ENCODE measurements at regions not wholly inside any gene's neighbourhood (a gene's known extent, or its start where the extent isn't known, plus 50 kb on each side); places are given as distances from the start of the nearest gene placed in this dataset.

DNA sequence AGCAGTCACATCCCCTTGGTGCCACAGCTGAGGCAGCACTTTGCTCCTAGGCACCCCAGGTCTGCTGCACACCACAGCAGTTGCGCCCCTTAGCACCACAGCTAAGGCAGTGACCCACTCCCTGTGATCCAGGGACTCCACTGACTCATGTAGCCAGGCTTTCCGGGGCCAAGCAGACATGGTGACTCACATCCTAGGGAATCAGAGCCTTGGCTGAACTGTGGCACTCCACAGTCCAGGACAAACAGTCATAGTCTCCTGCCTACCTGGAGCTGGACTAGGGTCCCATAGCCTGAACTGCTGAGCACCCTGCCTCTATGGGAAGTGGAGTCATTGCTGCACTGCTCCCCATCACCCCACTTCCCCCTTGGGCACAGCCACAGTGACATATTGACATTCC, 338.7 kb downstream of the NPR3 start:
- TF ChIP-seq, protein P1, sequence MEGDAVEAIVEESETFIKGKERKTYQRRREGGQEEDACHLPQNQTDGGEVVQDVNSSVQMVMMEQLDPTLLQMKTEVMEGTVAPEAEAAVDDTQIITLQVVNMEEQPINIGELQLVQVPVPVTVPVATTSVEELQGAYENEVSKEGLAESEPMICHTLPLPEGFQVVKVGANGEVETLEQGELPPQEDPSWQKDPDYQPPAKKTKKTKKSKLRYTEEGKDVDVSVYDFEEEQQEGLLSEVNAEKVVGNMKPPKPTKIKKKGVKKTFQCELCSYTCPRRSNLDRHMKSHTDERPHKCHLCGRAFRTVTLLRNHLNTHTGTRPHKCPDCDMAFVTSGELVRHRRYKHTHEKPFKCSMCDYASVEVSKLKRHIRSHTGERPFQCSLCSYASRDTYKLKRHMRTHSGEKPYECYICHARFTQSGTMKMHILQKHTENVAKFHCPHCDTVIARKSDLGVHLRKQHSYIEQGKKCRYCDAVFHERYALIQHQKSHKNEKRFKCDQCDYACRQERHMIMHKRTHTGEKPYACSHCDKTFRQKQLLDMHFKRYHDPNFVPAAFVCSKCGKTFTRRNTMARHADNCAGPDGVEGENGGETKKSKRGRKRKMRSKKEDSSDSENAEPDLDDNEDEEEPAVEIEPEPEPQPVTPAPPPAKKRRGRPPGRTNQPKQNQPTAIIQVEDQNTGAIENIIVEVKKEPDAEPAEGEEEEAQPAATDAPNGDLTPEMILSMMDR (IDR thresholded peaks at IDR 0.05), result no peak
- TF ChIP-seq POLR2A (IDR thresholded peaks at IDR 0.05), result no peak

Measured in lower leg skin (tissue), 3 donors.